HEK293 (cell line): ENCODE measurements at regions not wholly inside any gene's neighbourhood (a gene's known extent, or its start where the extent isn't known, plus 50 kb on each side); places are given as distances from the start of the nearest gene placed in this dataset.
"Not testable (repeated sequence)": the region's sequence is repeated elsewhere in the genome, so short reads cannot be mapped to it uniquely, and the experiment has no call there.

ENCODE experiments used
- CTCF ChIA-PET: fragments of 350-600 bp; formaldehyde crosslinking; extraction: SDS; loops from one replicate; lab custom pipeline; 2021; ENCODE audit warnings: antibody characterized with exemption; lab: Yijun Ruan, JAX
- POLR2A ChIA-PET: fragments of 300-600 bp; formaldehyde crosslinking; extraction: SDS; loops from one replicate; lab custom pipeline; 2020; ENCODE audit warnings: antibody characterized with exemption, inconsistent platforms; lab: Yijun Ruan, JAX
- H3K27ac ChIP-seq: fragments of 200-500 bp; sonication (Bioruptor generic); 2 replicates; pipeline ENCODE4 v1.5.1; 2014; ENCODE audit warnings: low read depth, low read length, control low read depth, inconsistent platforms; ENCODE audit errors: extremely low read depth
- H3K36me3 ChIP-seq, 2 experiments: fragments of 200-500 bp in 1 of 2; sonication (Bioruptor generic) in 1 of 2; 1 replicate in 1 of 2; 2 replicates in 1 of 2; pipeline ENCODE4 v1.5.1; 2014 to 2017; ENCODE audit warnings: inconsistent platforms in 2 of 2, low read length in 2 of 2; ENCODE audit not compliant: control insufficient read depth in 2 of 2, insufficient read depth in 1 of 2
- H3K4me1 ChIP-seq: fragments of 200-500 bp; sonication (Bioruptor generic); 2 replicates; pipeline ENCODE4 v1.5.1; 2014; ENCODE audit warnings: mild to moderate bottlenecking, low read length, inconsistent platforms; ENCODE audit not compliant: control insufficient read depth, insufficient read depth
- H3K4me3 ChIP-seq: 2 replicates; pipeline ENCODE4 v1.5.1; 2011; ENCODE audit warnings: low read depth, mild to moderate bottlenecking, control low read depth, low read length, moderate library complexity
- H3K9me3 ChIP-seq: fragments of 200-500 bp; sonication (Bioruptor generic); 2 replicates; pipeline ENCODE4 v1.5.1; 2014; ENCODE audit warnings: low read depth, low read length, inconsistent platforms; ENCODE audit not compliant: control insufficient read depth, insufficient read depth
- KLF1 ChIP-seq: fragments of 450-650 bp; formaldehyde crosslinking; IDR thresholded peaks from 2 replicates; pipeline ENCODE4 v1.5.1; 2016; ENCODE audit warnings: missing biosample characterization, missing genetic modification characterization
- MYNN ChIP-seq: fragments of 450-650 bp; formaldehyde crosslinking; IDR thresholded peaks from 2 replicates; pipeline ENCODE4 v1.5.1; 2016; ENCODE audit warnings: missing biosample characterization, missing genetic modification characterization, borderline replicate concordance
- SP7 ChIP-seq: fragments of 450-650 bp; formaldehyde crosslinking; IDR thresholded peaks from 2 replicates; pipeline ENCODE4 v1.5.1; 2016; ENCODE audit warnings: missing biosample characterization, missing genetic modification characterization
- ZNF112 ChIP-seq: fragments of 450-650 bp; formaldehyde crosslinking; IDR thresholded peaks from 2 replicates; pipeline ENCODE4 v1.5.0; 2017; ENCODE audit warnings: missing biosample characterization, missing genetic modification characterization
- ZNF426 ChIP-seq: fragments of 450-650 bp; formaldehyde crosslinking; IDR thresholded peaks from 2 replicates; pipeline ENCODE4 v1.5.1; 2017; ENCODE audit warnings: missing biosample characterization, missing genetic modification characterization, mild to moderate bottlenecking, inconsistent platforms, moderate library complexity
- ZNF514 ChIP-seq: fragments of 450-650 bp; formaldehyde crosslinking; IDR thresholded peaks from 2 replicates; pipeline ENCODE4 v1.5.1; 2016; ENCODE audit warnings: missing biosample characterization, missing genetic modification characterization
- ZNF558 ChIP-seq: fragments of 450-650 bp; formaldehyde crosslinking; IDR thresholded peaks from 2 replicates; pipeline ENCODE4 v1.5.1; 2016; ENCODE audit warnings: missing biosample characterization, missing genetic modification characterization
- ZSCAN23 ChIP-seq: fragments of 450-650 bp; formaldehyde crosslinking; IDR thresholded peaks from 2 replicates; pipeline ENCODE4 v1.5.1; 2016; ENCODE audit warnings: missing biosample characterization, missing genetic modification characterization
- TF ChIP-seq, protein P1 (sequence below): fragments of 450-650 bp; formaldehyde crosslinking; IDR thresholded peaks from 2 replicates; pipeline ENCODE4 v1.5.1; 2016; ENCODE audit warnings: missing biosample characterization, missing genetic modification characterization
- TF ChIP-seq, protein P2 (sequence below): fragments of 450-650 bp; IDR thresholded peaks from 2 replicates; pipeline ENCODE4 v1.5.1; 2018; ENCODE audit warnings: missing biosample characterization, missing genetic modification characterization
- TF ChIP-seq, protein P3 (sequence below): fragments of 450-650 bp; formaldehyde crosslinking; IDR thresholded peaks from 2 replicates; pipeline ENCODE4; 2016; ENCODE audit warnings: missing biosample characterization, missing genetic modification characterization

DNA sequence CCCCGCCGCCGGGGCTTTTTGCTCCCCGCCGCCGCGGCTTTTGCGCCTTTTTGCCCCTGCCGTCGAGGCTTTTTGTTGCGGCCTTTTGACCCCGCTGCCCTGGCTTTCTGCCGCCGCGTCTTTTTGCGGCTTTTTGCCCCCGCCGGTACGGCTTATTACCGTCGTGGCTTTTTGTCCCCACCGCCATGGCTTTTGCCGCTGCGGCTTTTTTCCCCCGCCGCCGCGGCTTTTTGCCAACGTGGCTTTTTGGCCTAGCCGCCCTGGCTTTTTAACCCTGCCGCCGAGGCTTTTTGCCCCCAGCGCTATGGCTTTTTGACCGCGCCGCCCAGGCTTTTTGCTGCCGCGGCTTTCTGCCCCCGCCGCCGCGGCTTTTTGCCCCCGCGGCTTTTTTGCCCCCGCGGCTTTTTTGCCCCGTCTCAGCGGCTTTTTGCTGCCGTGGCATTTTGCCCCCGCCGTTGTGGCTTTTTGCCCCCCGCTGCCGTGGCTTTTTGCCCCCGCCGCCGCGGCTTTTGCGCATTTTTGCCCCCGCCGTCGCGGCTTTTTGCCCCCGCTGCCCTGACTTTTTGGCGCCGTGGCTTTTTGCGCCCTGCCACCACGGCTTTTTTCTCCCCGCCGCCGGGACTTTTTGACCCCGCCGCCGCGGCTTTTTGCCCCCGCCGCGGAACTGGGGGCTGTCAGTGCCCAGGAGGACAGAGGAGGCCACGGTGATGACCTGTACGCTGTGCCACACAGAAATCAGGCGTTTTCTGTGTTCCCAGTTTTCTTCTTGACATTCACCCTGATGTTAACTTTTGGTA, 4828.5 kb upstream of the OR11H1 start:
- H3K4me3 ChIP-seq, H3K27ac ChIP-seq, CTCF ChIA-PET, POLR2A ChIA-PET, H3K36me3 ChIP-seq, H3K4me1 ChIP-seq, H3K9me3 ChIP-seq: not testable (repeated sequence)

DNA sequence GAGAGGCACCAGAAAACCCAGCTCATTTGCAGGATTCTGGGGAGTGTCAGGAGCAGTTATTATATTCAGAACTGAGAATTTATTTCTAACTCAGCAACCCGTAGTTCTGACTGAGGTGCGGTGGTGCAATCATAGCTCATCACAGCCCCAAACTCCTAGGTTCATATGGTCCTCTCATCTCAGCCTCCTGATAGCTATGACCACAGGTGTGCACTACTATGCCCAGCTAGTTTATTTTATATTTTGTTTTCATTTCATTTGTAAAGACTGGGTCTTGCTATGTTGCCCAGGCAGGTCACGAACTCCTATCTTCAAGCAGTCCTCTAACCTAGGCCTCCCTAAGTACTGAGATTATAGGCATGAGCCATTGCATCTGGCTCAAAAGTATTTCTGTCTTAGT, 4819.8 kb upstream of the OR11H1 start:
- POLR2A ChIA-PET, CTCF ChIA-PET, H3K9me3 ChIP-seq, H3K4me3 ChIP-seq, H3K4me1 ChIP-seq, H3K36me3 ChIP-seq, H3K27ac ChIP-seq: not testable (repeated sequence)

DNA sequence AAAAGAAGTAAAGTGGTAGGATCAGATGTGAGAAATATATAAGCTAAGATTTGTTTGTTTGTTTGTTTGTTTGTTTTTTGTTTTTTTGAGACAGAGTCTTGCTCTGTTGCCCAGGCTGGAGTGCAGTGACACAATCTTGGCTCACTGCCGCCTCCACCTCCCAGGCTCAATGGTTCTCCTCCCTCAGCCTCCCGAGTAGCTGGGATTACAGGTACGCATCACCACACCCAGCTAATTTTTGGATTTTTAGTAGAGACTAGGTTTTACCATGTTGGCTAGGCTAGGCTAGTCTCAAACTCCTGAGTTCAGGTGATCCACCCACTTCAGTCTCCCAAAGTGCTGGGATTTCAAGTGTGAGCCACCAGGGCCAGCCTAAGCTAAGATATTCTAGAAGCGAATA, 4817.1 kb upstream of the OR11H1 start:
- H3K4me3 ChIP-seq, CTCF ChIA-PET, H3K36me3 ChIP-seq, POLR2A ChIA-PET, H3K4me1 ChIP-seq, H3K9me3 ChIP-seq, H3K27ac ChIP-seq: not testable (repeated sequence)

DNA sequence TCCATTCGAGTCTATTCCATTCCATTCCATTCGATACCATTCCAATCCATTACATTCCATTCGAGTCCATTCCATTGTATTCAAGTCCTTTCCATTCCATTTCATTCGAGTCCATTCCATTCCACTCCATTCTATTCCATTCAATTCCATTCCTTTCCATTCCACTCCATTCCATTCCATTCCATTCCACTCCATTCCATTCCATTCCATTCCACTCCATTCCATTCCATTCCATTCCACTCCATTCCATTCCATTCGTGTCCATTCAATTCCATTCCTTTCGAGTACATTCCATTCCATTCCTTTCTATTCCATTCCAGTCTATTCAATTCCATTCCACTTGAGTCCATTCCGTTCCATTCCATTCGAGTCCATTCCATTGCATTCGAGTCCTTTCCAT, 4805.2 kb upstream of the OR11H1 start:
- H3K4me3 ChIP-seq, CTCF ChIA-PET: not testable (repeated sequence)

DNA sequence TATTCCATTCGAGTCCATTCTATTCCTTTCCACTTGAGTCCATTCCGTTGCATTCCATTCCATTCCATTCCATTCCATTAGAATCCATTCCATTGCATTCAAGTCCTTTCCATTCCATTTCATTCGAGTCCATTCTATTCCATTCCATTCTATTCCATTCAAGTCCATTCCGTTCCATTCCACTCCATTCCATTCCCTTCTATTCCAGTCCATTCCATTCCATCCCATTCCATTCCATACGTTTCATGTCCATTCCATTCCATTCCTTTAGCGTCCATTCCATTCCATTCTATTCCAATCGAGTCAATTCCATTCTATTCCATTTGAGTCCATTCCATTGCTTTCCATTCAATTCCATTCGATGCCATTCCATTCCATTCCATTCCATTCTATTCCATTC, 4804.0 kb upstream of the OR11H1 start:
- H3K36me3 ChIP-seq, H3K9me3 ChIP-seq, CTCF ChIA-PET, POLR2A ChIA-PET, H3K4me1 ChIP-seq, H3K27ac ChIP-seq, H3K4me3 ChIP-seq: not testable (repeated sequence)

More for the DNA sequence above, 4805.2 kb upstream of the OR11H1 start:
- H3K4me1 ChIP-seq, H3K27ac ChIP-seq, POLR2A ChIA-PET, H3K36me3 ChIP-seq, H3K9me3 ChIP-seq: not testable (repeated sequence)

DNA sequence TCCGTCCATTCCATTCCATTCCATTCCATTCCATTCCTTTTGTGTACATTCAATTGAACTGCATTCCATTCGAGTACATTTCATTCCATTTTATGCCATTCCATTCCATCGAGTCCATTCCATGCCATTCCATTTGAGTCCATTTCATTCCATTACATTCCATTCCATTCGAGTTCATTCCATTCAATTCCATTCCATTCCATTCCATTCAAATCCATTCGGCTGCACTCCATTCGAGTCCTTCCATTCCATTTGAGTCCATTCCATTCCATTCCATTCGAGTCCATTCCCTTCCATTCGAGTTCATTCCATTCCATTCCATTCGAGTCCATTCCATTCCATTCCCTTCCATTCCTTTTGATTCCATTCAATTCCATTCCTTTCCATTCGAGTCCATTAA, 4800.6 kb upstream of the OR11H1 start:
- TF ChIP-seq MYNN (tag by site-specific recombination) (no peak), ZSCAN23 (tag by site-specific recombination) (no peak), SP7 (tag by site-specific recombination) (no peak), ZNF558 (tag by site-specific recombination) (no peak), KLF1 (tag by site-specific recombination) (no peak), ZNF514 (tag by site-specific recombination) (no peak), ZNF112 (tag by site-specific recombination) (no peak), ZNF426 (tag by site-specific recombination) (no peak)
- TF ChIP-seq, protein P1, sequence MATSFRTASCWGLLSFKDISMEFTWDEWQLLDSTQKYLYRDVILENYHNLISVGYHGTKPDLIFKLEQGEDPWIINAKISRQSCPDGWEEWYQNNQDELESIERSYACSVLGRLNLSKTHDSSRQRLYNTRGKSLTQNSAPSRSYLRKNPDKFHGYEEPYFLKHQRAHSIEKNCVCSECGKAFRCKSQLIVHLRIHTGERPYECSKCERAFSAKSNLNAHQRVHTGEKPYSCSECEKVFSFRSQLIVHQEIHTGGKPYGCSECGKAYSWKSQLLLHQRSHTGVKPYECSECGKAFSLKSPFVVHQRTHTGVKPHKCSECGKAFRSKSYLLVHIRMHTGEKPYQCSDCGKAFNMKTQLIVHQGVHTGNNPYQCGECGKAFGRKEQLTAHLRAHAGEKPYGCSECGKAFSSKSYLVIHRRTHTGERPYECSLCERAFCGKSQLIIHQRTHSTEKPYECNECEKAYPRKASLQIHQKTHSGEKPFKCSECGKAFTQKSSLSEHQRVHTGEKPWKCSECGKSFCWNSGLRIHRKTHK (tag by site-specific recombination) = no peak
- TF ChIP-seq, protein P2, sequence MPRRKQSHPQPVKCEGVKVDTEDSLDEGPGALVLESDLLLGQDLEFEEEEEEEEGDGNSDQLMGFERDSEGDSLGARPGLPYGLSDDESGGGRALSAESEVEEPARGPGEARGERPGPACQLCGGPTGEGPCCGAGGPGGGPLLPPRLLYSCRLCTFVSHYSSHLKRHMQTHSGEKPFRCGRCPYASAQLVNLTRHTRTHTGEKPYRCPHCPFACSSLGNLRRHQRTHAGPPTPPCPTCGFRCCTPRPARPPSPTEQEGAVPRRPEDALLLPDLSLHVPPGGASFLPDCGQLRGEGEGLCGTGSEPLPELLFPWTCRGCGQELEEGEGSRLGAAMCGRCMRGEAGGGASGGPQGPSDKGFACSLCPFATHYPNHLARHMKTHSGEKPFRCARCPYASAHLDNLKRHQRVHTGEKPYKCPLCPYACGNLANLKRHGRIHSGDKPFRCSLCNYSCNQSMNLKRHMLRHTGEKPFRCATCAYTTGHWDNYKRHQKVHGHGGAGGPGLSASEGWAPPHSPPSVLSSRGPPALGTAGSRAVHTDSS = no peak
- TF ChIP-seq, protein P3, sequence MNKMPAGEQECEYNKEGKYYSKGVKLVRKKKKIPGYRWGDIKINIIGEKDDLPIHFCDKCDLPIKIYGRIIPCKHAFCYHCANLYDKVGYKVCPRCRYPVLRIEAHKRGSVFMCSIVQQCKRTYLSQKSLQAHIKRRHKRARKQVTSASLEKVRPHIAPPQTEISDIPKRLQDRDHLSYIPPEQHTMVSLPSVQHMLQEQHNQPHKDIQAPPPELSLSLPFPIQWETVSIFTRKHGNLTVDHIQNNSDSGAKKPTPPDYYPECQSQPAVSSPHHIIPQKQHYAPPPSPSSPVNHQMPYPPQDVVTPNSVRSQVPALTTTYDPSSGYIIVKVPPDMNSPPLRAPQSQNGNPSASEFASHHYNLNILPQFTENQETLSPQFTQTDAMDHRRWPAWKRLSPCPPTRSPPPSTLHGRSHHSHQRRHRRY (tag by site-specific recombination) = no peak
- Histone ChIP-seq H3K4me1 (no peaks in the 10 kb centered on the region), H3K4me3 (no peak overlapping the region), H3K36me3 (peaks cover 0 to 4% of the 10 kb centered on the region in 2 experiments; a peak in 1 of 3 replicates), H3K9me3 (peaks cover 3% of the 10 kb centered on the region), H3K27ac (no peak overlapping the region)
- ChIA-PET POLR2A (no interaction called here), CTCF (no interaction called here)

DNA sequence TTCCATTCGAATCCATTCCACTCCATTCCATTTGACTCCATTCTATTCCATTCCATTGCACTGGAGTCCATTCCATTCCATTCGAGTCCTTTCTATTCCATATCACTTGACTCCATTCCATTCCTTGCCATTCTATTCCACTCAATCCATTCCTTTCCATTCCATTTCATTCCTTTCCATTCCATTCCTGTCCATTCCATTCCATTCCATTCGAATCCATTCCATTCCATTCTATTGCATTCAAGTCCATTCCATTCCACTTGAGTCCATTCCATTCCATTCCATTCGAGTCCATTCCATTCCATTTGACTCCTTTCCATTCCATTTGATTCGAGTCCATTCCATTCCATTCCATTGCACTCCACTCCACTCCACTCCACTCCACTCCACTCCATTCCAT, 4798.0 kb upstream of the OR11H1 start:
- POLR2A ChIA-PET, CTCF ChIA-PET, H3K9me3 ChIP-seq, H3K4me3 ChIP-seq, H3K36me3 ChIP-seq, H3K27ac ChIP-seq, H3K4me1 ChIP-seq: not testable (repeated sequence)
